PC-9 (cell line): ENCODE measurements at regions not wholly inside any gene's neighbourhood (a gene's known extent, or its start where the extent isn't known, plus 50 kb on each side); places are given as distances from the start of the nearest gene placed in this dataset.

Experiments
- BruUV-seq: library from RNA; stranded (reverse); fragments of 400-500 nt; replicated peaks from 2 replicates; lab custom pipeline; 2021; lab: Mats Ljungman, UMichigan
- CTCF ChIA-PET: fragments of 300-600 bp; sonication (Branson Sonifier 250); formaldehyde crosslinking; loops from one replicate; lab custom pipeline; 2022; ENCODE audit warnings: antibody characterized with exemption; lab: Charles Lee
- POLR2A ChIA-PET: fragments of 300-600 bp; sonication (Branson Sonifier 250); formaldehyde crosslinking; loops from one replicate; lab custom pipeline; 2022; ENCODE audit warnings: antibody characterized with exemption; ENCODE audit not compliant: unreplicated experiment; lab: Charles Lee
- DNase-seq, 2 experiments: peaks; one replicate each; pipeline versions ENCODE4 v3.0.0 to v3.0.0-alpha.2; 2015 to 2022; ENCODE audit warnings: mixed read lengths in 1 of 2
- H2AFZ ChIP-seq: fragments of 200-600 bp; sonication (generic); 2 replicates; pipeline ENCODE4 v1.8.1; 2017; ENCODE audit warnings: antibody characterized with exemption
- H3F3A ChIP-seq: fragments of 200-600 bp; sonication (generic); 2 replicates; pipeline ENCODE4 v1.8.1; 2017; ENCODE audit warnings: antibody characterized with exemption, mild to moderate bottlenecking, low read depth; ENCODE audit not compliant: insufficient read depth
- H3K27ac ChIP-seq: fragments of 200-600 bp; sonication (generic); 2 replicates; pipeline ENCODE4 v1.6.1; 2016; ENCODE audit warnings: mixed run types
- H3K27me3 ChIP-seq: fragments of 200-600 bp; sonication (generic); 2 replicates; pipeline ENCODE4 v1.6.1; 2016; ENCODE audit warnings: low read depth, mixed run types; ENCODE audit not compliant: insufficient read depth
- H3K36me3 ChIP-seq: fragments of 200-600 bp; sonication (generic); 2 replicates; pipeline ENCODE4 v1.6.1; 2016; ENCODE audit warnings: low read depth, mixed run types
- H3K4me1 ChIP-seq: fragments of 200-600 bp; sonication (generic); replicated peaks from 2 replicates; pipeline ENCODE4 v1.6.1; 2016; ENCODE audit warnings: mixed run types; ENCODE audit not compliant: insufficient read depth
- H3K4me2 ChIP-seq: fragments of 200-600 bp; sonication (generic); 2 replicates; pipeline ENCODE4 v1.6.1; 2017; ENCODE audit warnings: mixed run types
- H3K4me3 ChIP-seq: fragments of 200-600 bp; sonication (generic); 2 replicates; pipeline ENCODE4 v1.6.1; 2016; ENCODE audit warnings: mixed run types
- H3K79me2 ChIP-seq: fragments of 200-600 bp; sonication (generic); 2 replicates; pipeline ENCODE4 v1.6.1; 2017; ENCODE audit warnings: low read depth, mixed run types
- H3K9me2 ChIP-seq: fragments of 200-600 bp; sonication (generic); 2 replicates; pipeline ENCODE4 v1.8.1; 2017; ENCODE audit warnings: mild to moderate bottlenecking; ENCODE audit not compliant: insufficient read depth
- H3K9me3 ChIP-seq: fragments of 200-600 bp; sonication (generic); 2 replicates; pipeline ENCODE4 v1.8.1; 2016; ENCODE audit warnings: low read depth; ENCODE audit not compliant: insufficient read depth
- H4K20me1 ChIP-seq: fragments of 200-600 bp; sonication (generic); 2 replicates; pipeline ENCODE4 v1.8.1; 2017; ENCODE audit not compliant: insufficient read depth
- EZH2 ChIP-seq: fragments of 200-600 bp; sonication (generic); IDR thresholded peaks from 2 replicates; pipeline ENCODE4 v1.8.0; 2017; ENCODE audit warnings: antibody characterized with exemption, low read depth
- intact Hi-C: fragments of 100-400 bp; cut with micrococcal nuclease; formaldehyde crosslinking; loops from one replicate; pipeline ENCODE4 v1.10.0; 2022; ENCODE audit not compliant: unreplicated experiment
- TF ChIP-seq, protein P1 (sequence below): fragments of 200-600 bp; sonication (generic); conservative IDR thresholded peaks from 2 replicates; pipeline ENCODE4 v1.6.1; 2017; ENCODE audit warnings: mixed run types, antibody characterized with exemption, mild to moderate bottlenecking, moderate library complexity

DNA sequence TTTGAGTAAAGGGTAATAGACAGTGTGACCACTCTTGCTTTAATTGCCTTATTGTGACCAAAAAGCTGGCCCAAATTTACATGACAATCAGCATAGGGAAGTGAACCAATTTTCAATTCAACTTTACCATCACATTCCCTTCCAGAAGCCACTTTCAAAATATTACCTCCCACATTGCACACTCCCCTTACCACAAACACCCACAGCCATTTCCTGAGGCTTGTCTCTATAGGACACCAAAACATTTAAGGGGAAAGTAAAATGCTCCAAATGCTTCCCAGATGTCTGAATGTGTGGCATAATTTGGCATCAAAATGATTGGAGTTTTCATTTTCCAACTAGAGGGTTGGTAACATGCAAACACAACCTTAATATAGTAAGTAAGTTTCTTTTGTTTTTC lies 616.1 kb downstream of the SLC4A3 start:
- Histone ChIP-seq H3K79me2 (no peaks in the 10 kb centered on the region), H3K27ac (no peak overlapping the region), H3K9me2 (no peaks in the 10 kb centered on the region), H3K4me3 (no peak overlapping the region), H4K20me1 (no peaks in the 10 kb centered on the region), H2AFZ (no peak overlapping the region), H3K4me1 (no peaks in the 10 kb centered on the region), H3F3A (no peaks in the 10 kb centered on the region), H3K9me3 (peaks cover 4% of the 10 kb centered on the region; the same call in 1 of the 2 replicates), H3K27me3 (no peaks in the 10 kb centered on the region), H3K36me3 (no peaks in the 10 kb centered on the region), H3K4me2 (no peak overlapping the region)
- intact Hi-C loops = no loop called here
- no peak for TF ChIP-seq EZH2
- TF ChIP-seq, protein P1, sequence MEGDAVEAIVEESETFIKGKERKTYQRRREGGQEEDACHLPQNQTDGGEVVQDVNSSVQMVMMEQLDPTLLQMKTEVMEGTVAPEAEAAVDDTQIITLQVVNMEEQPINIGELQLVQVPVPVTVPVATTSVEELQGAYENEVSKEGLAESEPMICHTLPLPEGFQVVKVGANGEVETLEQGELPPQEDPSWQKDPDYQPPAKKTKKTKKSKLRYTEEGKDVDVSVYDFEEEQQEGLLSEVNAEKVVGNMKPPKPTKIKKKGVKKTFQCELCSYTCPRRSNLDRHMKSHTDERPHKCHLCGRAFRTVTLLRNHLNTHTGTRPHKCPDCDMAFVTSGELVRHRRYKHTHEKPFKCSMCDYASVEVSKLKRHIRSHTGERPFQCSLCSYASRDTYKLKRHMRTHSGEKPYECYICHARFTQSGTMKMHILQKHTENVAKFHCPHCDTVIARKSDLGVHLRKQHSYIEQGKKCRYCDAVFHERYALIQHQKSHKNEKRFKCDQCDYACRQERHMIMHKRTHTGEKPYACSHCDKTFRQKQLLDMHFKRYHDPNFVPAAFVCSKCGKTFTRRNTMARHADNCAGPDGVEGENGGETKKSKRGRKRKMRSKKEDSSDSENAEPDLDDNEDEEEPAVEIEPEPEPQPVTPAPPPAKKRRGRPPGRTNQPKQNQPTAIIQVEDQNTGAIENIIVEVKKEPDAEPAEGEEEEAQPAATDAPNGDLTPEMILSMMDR = no peak
- ChIA-PET CTCF (no interaction called here), POLR2A (no interaction called here)
- no peak for DNase-seq
- no TSS peak for BruUV-seq

DNA sequence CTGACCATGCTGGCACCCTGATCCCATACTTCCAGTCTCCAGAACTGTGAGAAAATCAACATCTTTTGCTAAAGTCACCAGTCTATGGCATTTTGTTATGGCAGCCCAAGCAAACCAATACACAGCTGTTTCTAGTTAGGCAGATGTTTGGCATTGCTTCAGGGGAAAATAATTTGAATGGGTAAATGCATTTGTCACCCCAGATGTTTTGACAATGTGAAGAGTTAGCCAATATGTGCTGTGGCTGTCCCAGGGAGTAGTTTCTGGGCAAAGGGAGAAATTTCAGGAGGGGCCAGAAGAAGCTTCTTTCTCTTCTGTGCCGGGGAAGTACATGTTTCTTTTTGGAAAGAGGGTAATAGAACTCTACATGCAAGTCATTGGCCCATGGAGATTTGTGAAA lies 619.0 kb downstream of the SLC4A3 start:
- POLR2A ChIA-PET = no interaction called here
- BruUV-seq = no TSS peak
- intact Hi-C loops = no loop called here
- Histone ChIP-seq H3K79me2 (no peaks in the 10 kb centered on the region), H3K4me3 (no peak overlapping the region), H3K27me3 (no peaks in the 10 kb centered on the region), H3F3A (no peaks in the 10 kb centered on the region), H3K9me2 (no peaks in the 10 kb centered on the region), H3K4me1 (no peaks in the 10 kb centered on the region), H3K36me3 (no peaks in the 10 kb centered on the region), H3K27ac (no peak overlapping the region), H2AFZ (no peak overlapping the region), H4K20me1 (no peaks in the 10 kb centered on the region), H3K4me2 (no peak overlapping the region), H3K9me3 (peaks cover 7% of the 10 kb centered on the region; the same call in 1 of the 2 replicates)
- CTCF ChIA-PET = no interaction called here
- DNase-seq = no peak
- TF ChIP-seq, protein P1 = no peak
- no peak for TF ChIP-seq EZH2

DNA sequence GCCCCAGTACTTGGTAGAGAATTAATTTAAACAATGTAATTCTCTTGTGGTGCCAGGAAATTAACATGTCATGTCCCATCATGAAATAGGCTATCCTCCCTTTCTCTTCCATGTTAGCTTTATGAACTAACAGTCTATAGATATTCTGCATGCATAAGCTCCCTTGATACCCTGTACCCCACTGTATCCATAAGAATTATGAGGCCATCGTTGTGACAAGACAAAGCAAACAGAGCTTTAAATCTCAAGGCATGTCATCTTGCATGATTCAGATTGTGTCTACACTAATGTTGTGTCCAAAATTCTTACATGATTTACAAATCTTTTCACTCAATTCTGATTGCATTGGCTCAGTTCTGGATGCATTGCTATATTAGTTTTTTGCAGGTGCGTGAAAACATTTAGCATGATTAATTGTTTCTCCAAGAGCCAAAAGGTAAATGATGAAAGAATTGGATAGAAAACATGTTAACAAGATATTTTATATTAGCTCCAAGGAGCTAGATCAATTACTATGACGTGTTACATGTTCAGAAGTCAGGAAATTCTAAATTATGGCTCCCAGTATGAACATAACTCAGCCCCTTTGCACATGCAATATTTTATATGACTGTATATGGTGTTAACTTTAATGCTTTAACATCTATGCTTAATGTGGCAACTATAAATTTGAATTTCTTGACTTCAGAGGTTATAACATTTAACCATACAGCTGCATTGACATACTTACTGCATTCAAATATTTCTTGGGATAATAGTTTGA lies 620.3 kb downstream of the SLC4A3 start:
- Histone ChIP-seq H3K36me3 (no peaks in the 10 kb centered on the region), H3K27ac (no peak overlapping the region), H3K9me3 (peaks cover 7% of the 10 kb centered on the region; the same call in 1 of the 2 replicates), H3K27me3 (no peaks in the 10 kb centered on the region), H3K4me3 (no peak overlapping the region), H3K4me2 (no peak overlapping the region), H3K79me2 (no peaks in the 10 kb centered on the region), H3F3A (no peaks in the 10 kb centered on the region), H3K4me1 (no peaks in the 10 kb centered on the region), H3K9me2 (no peaks in the 10 kb centered on the region), H4K20me1 (no peaks in the 10 kb centered on the region), H2AFZ (no peak overlapping the region)
- DNase-seq = no peak
- no TSS peak for BruUV-seq
- ChIA-PET CTCF (no interaction called here), POLR2A (no interaction called here)
- intact Hi-C loops = no loop called here
- TF ChIP-seq, protein P1 = no peak
- no peak for TF ChIP-seq EZH2
